CD14-positive monocyte (primary cell): ENCODE measurements at regions not wholly inside any gene's neighbourhood (a gene's known extent, or its start where the extent isn't known, plus 50 kb on each side); places are given as distances from the start of the nearest gene placed in this dataset.

Experiments
- DNase-seq, 3 donors: peaks; one replicate each; pipeline ENCODE4 v3.0.0-alpha.2; 2011 to 2022
- H2AFZ ChIP-seq: 2 replicates; pipeline ENCODE4 v1.6.0; 2012; ENCODE audit warnings: mild to moderate bottlenecking, low read depth, low read length, inconsistent platforms; ENCODE audit not compliant: insufficient read depth, poor library complexity, severe bottlenecking
- H3K27ac ChIP-seq, 2 donors: 1 replicate in 1 of 2; 2 replicates in 1 of 2; pipeline ENCODE4 v1.5.1; 2012 to 2013; ENCODE audit warnings: low read length in 2 of 2, control low read depth in 1 of 2, inconsistent platforms in 1 of 2, low read depth in 1 of 2, mild to moderate bottlenecking in 1 of 2
- H3K27me3 ChIP-seq, 2 donors: one replicate each; pipeline versions ENCODE4 v1.6.0 to v1.6.1; 2011 to 2013; ENCODE audit warnings: low read length in 2 of 2; ENCODE audit not compliant: control insufficient read depth in 2 of 2, insufficient read depth in 2 of 2
- H3K36me3 ChIP-seq, 2 donors: replicated peaks in 1 of 2; 1 replicate in 1 of 2; 2 replicates in 1 of 2; pipeline versions ENCODE4 v1.5.1 to v1.6.1; 2012 to 2013; ENCODE audit warnings: low read length in 2 of 2, control low read depth in 1 of 2, inconsistent platforms in 1 of 2, mild to moderate bottlenecking in 1 of 2; ENCODE audit not compliant: insufficient read depth in 2 of 2, control insufficient read depth in 1 of 2
- H3K4me1 ChIP-seq, 2 donors: 1 replicate in 1 of 2; 2 replicates in 1 of 2; pipeline versions ENCODE4 v1.5.1 to v1.6.1; 2012 to 2013; ENCODE audit warnings: low read length in 2 of 2, control low read depth in 1 of 2, inconsistent platforms in 1 of 2, mild to moderate bottlenecking in 1 of 2, moderate library complexity in 1 of 2; ENCODE audit not compliant: insufficient read depth in 2 of 2, control insufficient read depth in 1 of 2
- H3K4me2 ChIP-seq: replicated peaks from 2 replicates; pipeline ENCODE3; 2012; ENCODE audit warnings: low read length, moderate library complexity, mild to moderate bottlenecking; ENCODE audit not compliant: poor library complexity, severe bottlenecking; ENCODE audit errors: extremely low read depth
- H3K4me3 ChIP-seq, 3 experiments: fragments of 200-600 bp in 1 of 3; sonication (generic) in 1 of 3; replicated peaks in 1 of 3; 1 replicate in 2 of 3; 2 replicates in 1 of 3; pipeline ENCODE4 v1.5.1; 2011 to 2013; ENCODE audit warnings: low read length in 3 of 3, mild to moderate bottlenecking in 3 of 3, control low read depth in 2 of 3, low read depth in 2 of 3, inconsistent platforms in 1 of 3, moderate library complexity in 1 of 3
- H3K79me2 ChIP-seq: 2 replicates; pipeline ENCODE4 v1.6.0; 2012; ENCODE audit warnings: mild to moderate bottlenecking, control low read depth, inconsistent platforms, low read length, moderate library complexity; ENCODE audit not compliant: insufficient read depth
- H3K9ac ChIP-seq: 2 replicates; pipeline ENCODE4 v1.6.0; 2017; ENCODE audit warnings: low read length, mild to moderate bottlenecking; ENCODE audit not compliant: insufficient read depth, poor library complexity, severe bottlenecking
- H3K9me3 ChIP-seq, 2 donors: replicated peaks in 1 of 2; 1 replicate in 1 of 2; 2 replicates in 1 of 2; pipeline versions ENCODE4 v1.5.1 to v1.6.1; 2012 to 2013; ENCODE audit warnings: low read length in 2 of 2, control low read depth in 1 of 2; ENCODE audit not compliant: control insufficient read depth in 1 of 2, insufficient read depth in 1 of 2
- H4K20me1 ChIP-seq: 2 replicates; pipeline ENCODE4 v1.6.0; 2012; ENCODE audit warnings: mild to moderate bottlenecking, low read length, control low read depth, moderate library complexity; ENCODE audit not compliant: insufficient read depth
- H3K27ac Mint-ChIP-seq, 7 donors: one replicate each; pipeline ENCODE4 v1.8.0; 2020; ENCODE audit warnings: mild to moderate bottlenecking in 7 of 7, mixed read lengths in 7 of 7, moderate library complexity in 6 of 7, inconsistent platforms in 2 of 7
- H3K27me3 Mint-ChIP-seq, 3 donors: one replicate each; pipeline ENCODE4 v1.8.0; 2021 to 2022; ENCODE audit warnings: low read depth in 3 of 3, mild to moderate bottlenecking in 3 of 3, mixed read lengths in 3 of 3, moderate library complexity in 3 of 3, inconsistent platforms in 1 of 3
- H3K36me3 Mint-ChIP-seq, 2 donors: one replicate each; pipeline ENCODE4 v1.8.0; 2020; ENCODE audit warnings: mixed read lengths in 2 of 2, inconsistent platforms in 1 of 2, mild to moderate bottlenecking in 1 of 2
- H3K4me1 Mint-ChIP-seq: one replicate; pipeline ENCODE4 v1.8.0; 2020; ENCODE audit warnings: mild to moderate bottlenecking, mixed read lengths
- H3K4me3 Mint-ChIP-seq, 2 donors: one replicate each; pipeline ENCODE4 v1.8.0; 2020; ENCODE audit warnings: mild to moderate bottlenecking in 2 of 2, mixed read lengths in 2 of 2, moderate library complexity in 1 of 2
- H3K9me3 Mint-ChIP-seq, 7 donors: one replicate each; pipeline ENCODE4 v1.8.0; 2020 to 2022; ENCODE audit warnings: mixed read lengths in 7 of 7, mild to moderate bottlenecking in 6 of 7, moderate library complexity in 6 of 7, inconsistent platforms in 2 of 7
- CTCF ChIP-seq: fragments of 200-600 bp; IDR thresholded peaks from one replicate; pipeline ENCODE4 v1.8.0; 2022; ENCODE audit warnings: antibody characterized with exemption, mild to moderate bottlenecking
- WGBS: methylation state at CpG from one replicate; pipeline ENCODE4 v1.1.5; 2013; ENCODE audit warnings: missing lambda C conversion rate; ENCODE audit not compliant: insufficient coverage; 5-methylcytosine and 5-hydroxymethylcytosine counted together
- intact Hi-C, 2 donors: fragments of 100-400 bp; cut with micrococcal nuclease; formaldehyde crosslinking; loops; one replicate each; pipeline versions ENCODE4 v1.15.0 to v1.15.1; 2023

- H3K79me2 ChIP-seq = no peaks in the 10 kb centered on the region
- no peaks in the 10 kb centered on the region for H4K20me1 ChIP-seq
- no peaks in the 10 kb centered on the region for H3K36me3 Mint-ChIP-seq
- peaks cover 18% of the 10 kb centered on the region for H3K4me1 Mint-ChIP-seq
- H3K9me3 ChIP-seq = no peaks in the 10 kb centered on the region
- WGBS = 93% methylated on average over 3 of the region's 6 CpGs
- no peaks in the 10 kb centered on the region for H3K9me3 Mint-ChIP-seq
- H3K27me3 Mint-ChIP-seq = peaks cover 7 to 15% (median 8%) of the 10 kb centered on the region in 3 donors
- no peak overlapping the region for H3K4me2 ChIP-seq
- H3K4me1 ChIP-seq = peaks cover 11 to 17% of the 10 kb centered on the region in 2 donors
- H3K27me3 ChIP-seq = no peaks in the 10 kb centered on the region
- H3K4me3 Mint-ChIP-seq = no peak overlapping the region
- H3K4me3 ChIP-seq = no peak overlapping the region
- no peak for DNase-seq
- no peak for TF ChIP-seq CTCF
- no peak overlapping the region for H3K9ac ChIP-seq
- H3K27ac ChIP-seq = no peak overlapping the region
- H3K27ac Mint-ChIP-seq = no peak overlapping the region
- no peaks in the 10 kb centered on the region for H3K36me3 ChIP-seq
- intact Hi-C loops = no loop called here
- H2AFZ ChIP-seq = no peak overlapping the region
These were observed 55.3 kb upstream of the PRR5 start for GRCh38 chr22:44646668-44647067.

GRCh38 chr22:44646141-44646540 is 55.9 kb upstream of the PRR5 start:
- no peak for DNase-seq
- H3K4me3 Mint-ChIP-seq = no peak overlapping the region

More at GRCh38 chr22:44646141-44646540, 55.9 kb upstream of the PRR5 start:
- no peaks in the 10 kb centered on the region for H4K20me1 ChIP-seq
- 98% methylated on average over 12 of the region's 13 CpGs for WGBS
- no peaks in the 10 kb centered on the region for H3K27me3 ChIP-seq
- H3K4me3 ChIP-seq = no peak overlapping the region
- no peaks in the 10 kb centered on the region for H3K9me3 ChIP-seq
- Mint-ChIP-seq H3K27ac (no peak overlapping the region), H3K36me3 (no peaks in the 10 kb centered on the region), H3K9me3 (no peaks in the 10 kb centered on the region), H3K27me3 (peaks cover 7 to 15% (median 8%) of the 10 kb centered on the region in 3 donors), H3K4me1 (peaks cover 17% of the 10 kb centered on the region)
- H3K4me2 ChIP-seq = no peak overlapping the region
- peaks cover 9 to 14% of the 10 kb centered on the region in 2 donors for H3K4me1 ChIP-seq
- TF ChIP-seq CTCF = no peak
- H3K9ac ChIP-seq = no peak overlapping the region
- intact Hi-C loops = no loop called here
- H3K27ac ChIP-seq = no peak overlapping the region
- H3K79me2 ChIP-seq = no peaks in the 10 kb centered on the region
- H2AFZ ChIP-seq = no peak overlapping the region
- no peaks in the 10 kb centered on the region for H3K36me3 ChIP-seq
